OCI-LY7 (cell line): ENCODE measurements at regions not wholly inside any gene's neighbourhood (a gene's known extent, or its start where the extent isn't known, plus 50 kb on each side); places are given as distances from the start of the nearest gene placed in this dataset.

Experiments used
- BruUV-seq: library from RNA; stranded (reverse); fragments of 400-500 nt; replicated peaks from 2 replicates; lab custom pipeline; 2021; lab: Mats Ljungman, UMichigan
- CTCF ChIA-PET: fragments of 300-600 bp; sonication (Branson Sonifier 250); formaldehyde crosslinking; loops from one replicate; lab custom pipeline; 2022; ENCODE audit warnings: antibody characterized with exemption; ENCODE audit not compliant: unreplicated experiment; lab: Charles Lee
- POLR2A ChIA-PET: fragments of 300-600 bp; sonication (Branson Sonifier 250); formaldehyde crosslinking; loops from one replicate; lab custom pipeline; 2022; ENCODE audit warnings: antibody characterized with exemption; lab: Charles Lee
- DNase-seq: peaks from one replicate; pipeline ENCODE4 v3.0.0-alpha.2; 2015; ENCODE audit warnings: low spot score
- H2AFZ ChIP-seq: fragments of 200-600 bp; sonication (generic), shearing (Covaris generic); 2 replicates; pipeline ENCODE4 v1.6.1; 2014; ENCODE audit warnings: mild to moderate bottlenecking, antibody characterized with exemption, low read length, moderate library complexity
- H3K27ac ChIP-seq: fragments of 200-600 bp; sonication (generic); 2 replicates; pipeline ENCODE4 v1.5.1; 2014; ENCODE audit warnings: mixed run types, low read depth, mild to moderate bottlenecking, moderate library complexity, low read length, inconsistent platforms; ENCODE audit not compliant: poor library complexity, severe bottlenecking
- H3K36me3 ChIP-seq: fragments of 200-600 bp; sonication (generic); 2 replicates; pipeline ENCODE4 v1.6.1; 2014; ENCODE audit warnings: mild to moderate bottlenecking, antibody characterized with exemption, low read length, moderate library complexity, mixed read lengths; ENCODE audit not compliant: insufficient read depth
- H3K4me1 ChIP-seq: fragments of 200-600 bp; sonication (generic); 2 replicates; pipeline ENCODE4 v1.5.1; 2014; ENCODE audit warnings: mild to moderate bottlenecking, low read length; ENCODE audit not compliant: insufficient read depth, poor library complexity, severe bottlenecking
- H3K4me2 ChIP-seq: fragments of 200-600 bp; sonication (generic); 2 replicates; pipeline ENCODE4 v1.6.1; 2014; ENCODE audit warnings: mild to moderate bottlenecking, low read length
- H3K4me3 ChIP-seq: fragments of 200-600 bp; sonication (generic); 2 replicates; pipeline ENCODE4 v1.5.1; 2014; ENCODE audit warnings: mild to moderate bottlenecking, low read depth, low read length; ENCODE audit not compliant: poor library complexity, severe bottlenecking
- H3K79me2 ChIP-seq: fragments of 200-600 bp; sonication (generic); 2 replicates; pipeline ENCODE4 v1.6.1; 2016; ENCODE audit warnings: low read depth, mild to moderate bottlenecking, low read length, moderate library complexity, mixed read lengths; ENCODE audit not compliant: insufficient read depth
- H3K9me2 ChIP-seq: fragments of 200-600 bp; sonication (generic); 2 replicates; pipeline ENCODE4 v1.6.1; 2016; ENCODE audit warnings: mild to moderate bottlenecking, low read length, mixed read lengths; ENCODE audit not compliant: insufficient read depth
- H3K9me3 ChIP-seq: fragments of 200-600 bp; sonication (generic); 2 replicates; pipeline ENCODE4 v1.6.1; 2014; ENCODE audit warnings: mild to moderate bottlenecking, mixed run types, low read length, mixed read lengths
- H4K20me1 ChIP-seq: fragments of 200-600 bp; sonication (generic); 2 replicates; pipeline ENCODE4 v1.6.1; 2014; ENCODE audit warnings: mild to moderate bottlenecking, antibody characterized with exemption, low read length, moderate library complexity, mixed read lengths; ENCODE audit not compliant: insufficient read depth
- EZH2phosphoT487 ChIP-seq: fragments of 200-600 bp; sonication (generic); IDR thresholded peaks from 2 replicates; pipeline ENCODE4 v1.6.1; 2018; ENCODE audit warnings: low read depth, borderline replicate concordance, mild to moderate bottlenecking, mixed run types, antibody characterized with exemption, low read length, moderate library complexity, mixed read lengths
- intact Hi-C: fragments of 100-400 bp; cut with micrococcal nuclease; formaldehyde crosslinking; loops from one replicate; pipeline ENCODE4 v1.10.0; 2022; ENCODE audit not compliant: unreplicated experiment
- TF ChIP-seq, protein P1 (sequence below): fragments of 200-600 bp; sonication (generic); conservative IDR thresholded peaks from 2 replicates; pipeline ENCODE4 v1.5.1; 2014; ENCODE audit warnings: mild to moderate bottlenecking, antibody characterized with exemption, low read length, moderate library complexity, mixed read lengths

GRCh38 chr11:30698425-30698824 lies 112.3 kb upstream of the MPPED2 start:
- H3K36me3 ChIP-seq = no peaks in the 10 kb centered on the region
- DNase-seq = no peak
- H3K4me1 ChIP-seq = no peaks in the 10 kb centered on the region
- no peaks in the 10 kb centered on the region for H3K79me2 ChIP-seq
- POLR2A ChIA-PET = interaction anchor here (0.6 kb wide), 1 partner anchor 177 kb away, joined by 3 read pairs; no protein-coding TSS in a partner anchor
- no peaks in the 10 kb centered on the region for H3K9me2 ChIP-seq
- CTCF ChIA-PET = no interaction called here
- no TSS peak for BruUV-seq
- H3K9me3 ChIP-seq = no peaks in the 10 kb centered on the region
- H4K20me1 ChIP-seq = no peaks in the 10 kb centered on the region
- no peak overlapping the region for H3K27ac ChIP-seq
- TF ChIP-seq EZH2phosphoT487 = no peak
- TF ChIP-seq, protein P1, sequence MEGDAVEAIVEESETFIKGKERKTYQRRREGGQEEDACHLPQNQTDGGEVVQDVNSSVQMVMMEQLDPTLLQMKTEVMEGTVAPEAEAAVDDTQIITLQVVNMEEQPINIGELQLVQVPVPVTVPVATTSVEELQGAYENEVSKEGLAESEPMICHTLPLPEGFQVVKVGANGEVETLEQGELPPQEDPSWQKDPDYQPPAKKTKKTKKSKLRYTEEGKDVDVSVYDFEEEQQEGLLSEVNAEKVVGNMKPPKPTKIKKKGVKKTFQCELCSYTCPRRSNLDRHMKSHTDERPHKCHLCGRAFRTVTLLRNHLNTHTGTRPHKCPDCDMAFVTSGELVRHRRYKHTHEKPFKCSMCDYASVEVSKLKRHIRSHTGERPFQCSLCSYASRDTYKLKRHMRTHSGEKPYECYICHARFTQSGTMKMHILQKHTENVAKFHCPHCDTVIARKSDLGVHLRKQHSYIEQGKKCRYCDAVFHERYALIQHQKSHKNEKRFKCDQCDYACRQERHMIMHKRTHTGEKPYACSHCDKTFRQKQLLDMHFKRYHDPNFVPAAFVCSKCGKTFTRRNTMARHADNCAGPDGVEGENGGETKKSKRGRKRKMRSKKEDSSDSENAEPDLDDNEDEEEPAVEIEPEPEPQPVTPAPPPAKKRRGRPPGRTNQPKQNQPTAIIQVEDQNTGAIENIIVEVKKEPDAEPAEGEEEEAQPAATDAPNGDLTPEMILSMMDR = no peak
- H2AFZ ChIP-seq = no peak overlapping the region
- H3K4me3 ChIP-seq = no peak overlapping the region
- intact Hi-C loops = no loop called here
- no peak overlapping the region for H3K4me2 ChIP-seq

DNA sequence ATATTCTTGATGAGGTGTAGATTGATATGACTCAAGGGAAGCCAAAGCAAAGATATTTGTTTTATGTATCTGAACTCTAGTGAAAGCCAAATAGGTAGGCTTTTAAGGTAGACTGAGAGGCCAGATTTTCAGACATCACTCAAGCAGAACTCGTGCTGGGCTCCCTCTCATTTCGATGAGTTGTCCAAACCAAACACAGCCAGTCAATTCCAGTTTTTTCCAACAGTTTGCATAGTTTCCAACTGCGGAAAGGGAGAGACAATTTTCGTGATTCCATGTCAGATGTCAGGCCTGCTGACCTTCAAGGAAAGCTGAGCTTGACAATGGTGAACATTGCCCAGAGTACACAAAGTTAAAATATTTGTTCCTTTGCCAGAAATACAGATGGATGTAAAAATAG lies 110.9 kb upstream of the MPPED2 start:
- Histone ChIP-seq H3K9me2 (no peaks in the 10 kb centered on the region), H3K36me3 (no peaks in the 10 kb centered on the region), H3K79me2 (no peaks in the 10 kb centered on the region), H3K9me3 (no peaks in the 10 kb centered on the region), H2AFZ (no peak overlapping the region), H3K4me1 (no peaks in the 10 kb centered on the region), H3K4me2 (no peak overlapping the region), H3K4me3 (no peak overlapping the region), H4K20me1 (no peaks in the 10 kb centered on the region), H3K27ac (no peak overlapping the region)
- intact Hi-C loops = no loop called here
- no peak for DNase-seq
- TF ChIP-seq, protein P1 = no peak
- TF ChIP-seq EZH2phosphoT487 = no peak
- CTCF ChIA-PET = no interaction called here
- BruUV-seq = no TSS peak
- POLR2A ChIA-PET = interaction anchor here (1.4 kb wide), 1 partner anchor 105 kb away, joined by 5 read pairs; no protein-coding TSS in a partner anchor

- intact Hi-C loops = no loop called here
- no peak for DNase-seq
Observed at GRCh38 chr11:30684772-30685171, 98.6 kb upstream of the MPPED2 start.

More at GRCh38 chr11:30684772-30685171, 98.6 kb upstream of the MPPED2 start:
- TF ChIP-seq, protein P1 = no peak
- no peak for TF ChIP-seq EZH2phosphoT487
- no peak overlapping the region for H3K4me2 ChIP-seq
- no TSS peak for BruUV-seq
- no peaks in the 10 kb centered on the region for H4K20me1 ChIP-seq
- H3K9me3 ChIP-seq = no peaks in the 10 kb centered on the region
- CTCF ChIA-PET = no interaction called here
- H3K27ac ChIP-seq = no peak overlapping the region
- no peaks in the 10 kb centered on the region for H3K36me3 ChIP-seq
- H3K9me2 ChIP-seq = no peaks in the 10 kb centered on the region
- no peak overlapping the region for H3K4me3 ChIP-seq
- no peak overlapping the region for H2AFZ ChIP-seq
- POLR2A ChIA-PET = no interaction called here
- H3K79me2 ChIP-seq = no peaks in the 10 kb centered on the region
- H3K4me1 ChIP-seq = no peaks in the 10 kb centered on the region
